ENCODE measurements at regions not wholly inside any gene's neighbourhood (a gene's known extent, or its start where the extent isn't known, plus 50 kb on each side); places are given as distances from the start of the nearest gene placed in this dataset.

DNA sequence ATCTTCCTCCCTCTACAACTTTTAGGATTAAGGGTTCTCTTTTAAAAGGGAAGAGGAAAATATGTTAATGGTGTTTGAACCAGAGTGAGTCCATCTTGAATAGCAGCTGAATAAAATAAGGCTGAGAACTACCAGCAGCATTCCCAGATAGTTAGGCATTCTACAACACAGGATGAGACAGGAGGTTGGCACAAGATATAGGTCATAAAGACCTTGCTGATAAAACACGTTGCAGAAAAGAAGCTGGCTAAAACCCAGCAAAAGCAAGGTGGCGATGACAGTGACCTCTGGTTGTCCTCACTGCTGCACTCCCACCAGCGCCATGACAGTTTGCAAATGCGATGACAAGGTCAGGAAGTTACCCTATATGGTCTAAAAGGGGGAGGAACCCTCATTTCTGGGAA is 77.8 kb downstream of the PLK2 start:
- no peak overlapping the region for H3K27ac ChIP-seq
- TF ChIP-seq, protein P1, sequence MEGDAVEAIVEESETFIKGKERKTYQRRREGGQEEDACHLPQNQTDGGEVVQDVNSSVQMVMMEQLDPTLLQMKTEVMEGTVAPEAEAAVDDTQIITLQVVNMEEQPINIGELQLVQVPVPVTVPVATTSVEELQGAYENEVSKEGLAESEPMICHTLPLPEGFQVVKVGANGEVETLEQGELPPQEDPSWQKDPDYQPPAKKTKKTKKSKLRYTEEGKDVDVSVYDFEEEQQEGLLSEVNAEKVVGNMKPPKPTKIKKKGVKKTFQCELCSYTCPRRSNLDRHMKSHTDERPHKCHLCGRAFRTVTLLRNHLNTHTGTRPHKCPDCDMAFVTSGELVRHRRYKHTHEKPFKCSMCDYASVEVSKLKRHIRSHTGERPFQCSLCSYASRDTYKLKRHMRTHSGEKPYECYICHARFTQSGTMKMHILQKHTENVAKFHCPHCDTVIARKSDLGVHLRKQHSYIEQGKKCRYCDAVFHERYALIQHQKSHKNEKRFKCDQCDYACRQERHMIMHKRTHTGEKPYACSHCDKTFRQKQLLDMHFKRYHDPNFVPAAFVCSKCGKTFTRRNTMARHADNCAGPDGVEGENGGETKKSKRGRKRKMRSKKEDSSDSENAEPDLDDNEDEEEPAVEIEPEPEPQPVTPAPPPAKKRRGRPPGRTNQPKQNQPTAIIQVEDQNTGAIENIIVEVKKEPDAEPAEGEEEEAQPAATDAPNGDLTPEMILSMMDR (IDR thresholded peaks at IDR 0.05): no peak
- TF ChIP-seq ZFX (IDR thresholded peaks at IDR 0.05; ENCODE audit: borderline replicate concordance): no peak

DNA sequence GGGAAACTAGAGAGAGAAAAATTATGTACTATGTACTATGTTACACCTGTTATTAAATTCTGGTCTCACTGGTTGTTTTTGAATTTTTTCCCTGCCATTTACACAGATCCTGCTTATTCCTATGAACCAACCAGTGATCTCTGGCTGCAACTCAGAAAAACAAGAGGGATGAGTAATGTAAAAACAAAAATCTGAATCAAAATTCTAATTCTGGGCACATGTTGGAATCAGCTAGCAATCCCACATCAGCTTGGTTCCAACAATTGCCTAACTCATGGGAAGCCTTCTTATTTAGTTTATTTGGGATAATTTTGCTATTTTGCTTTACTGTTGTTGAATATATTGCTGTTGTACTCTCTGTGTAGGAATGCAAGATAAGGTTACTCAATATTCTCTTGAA is 78.3 kb downstream of the PLK2 start:
- TF ChIP-seq ZFX (IDR thresholded peaks at IDR 0.05; ENCODE audit: borderline replicate concordance): no peak
- TF ChIP-seq, protein P1 (IDR thresholded peaks at IDR 0.05): no peak

DNA sequence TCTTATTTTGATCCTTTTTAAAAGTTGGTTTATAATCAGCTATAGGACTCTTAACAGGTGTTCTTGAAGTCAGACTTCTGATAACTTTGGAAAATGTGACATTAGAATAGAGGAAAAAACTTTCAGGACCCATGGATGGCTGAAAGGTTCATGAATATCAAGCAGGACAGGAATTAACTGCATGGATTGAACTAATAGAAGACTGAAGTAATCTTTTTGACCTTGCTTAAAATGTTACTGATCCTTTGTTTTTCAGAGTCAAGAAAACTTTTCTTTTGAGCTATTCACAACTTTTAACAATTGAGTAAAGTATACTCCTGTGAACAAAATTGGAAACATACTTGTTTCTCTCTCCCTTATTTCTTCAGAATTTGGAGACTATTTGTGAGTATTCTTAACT is 79.2 kb downstream of the PLK2 start:
- no peak overlapping the region for H3K27ac ChIP-seq
- TF ChIP-seq, protein P1 (IDR thresholded peaks at IDR 0.05): no peak
- TF ChIP-seq ZFX (IDR thresholded peaks at IDR 0.05; ENCODE audit: borderline replicate concordance): no peak

More for the DNA sequence above, 78.3 kb downstream of the PLK2 start:
- no peak overlapping the region for H3K27ac ChIP-seq

DNA sequence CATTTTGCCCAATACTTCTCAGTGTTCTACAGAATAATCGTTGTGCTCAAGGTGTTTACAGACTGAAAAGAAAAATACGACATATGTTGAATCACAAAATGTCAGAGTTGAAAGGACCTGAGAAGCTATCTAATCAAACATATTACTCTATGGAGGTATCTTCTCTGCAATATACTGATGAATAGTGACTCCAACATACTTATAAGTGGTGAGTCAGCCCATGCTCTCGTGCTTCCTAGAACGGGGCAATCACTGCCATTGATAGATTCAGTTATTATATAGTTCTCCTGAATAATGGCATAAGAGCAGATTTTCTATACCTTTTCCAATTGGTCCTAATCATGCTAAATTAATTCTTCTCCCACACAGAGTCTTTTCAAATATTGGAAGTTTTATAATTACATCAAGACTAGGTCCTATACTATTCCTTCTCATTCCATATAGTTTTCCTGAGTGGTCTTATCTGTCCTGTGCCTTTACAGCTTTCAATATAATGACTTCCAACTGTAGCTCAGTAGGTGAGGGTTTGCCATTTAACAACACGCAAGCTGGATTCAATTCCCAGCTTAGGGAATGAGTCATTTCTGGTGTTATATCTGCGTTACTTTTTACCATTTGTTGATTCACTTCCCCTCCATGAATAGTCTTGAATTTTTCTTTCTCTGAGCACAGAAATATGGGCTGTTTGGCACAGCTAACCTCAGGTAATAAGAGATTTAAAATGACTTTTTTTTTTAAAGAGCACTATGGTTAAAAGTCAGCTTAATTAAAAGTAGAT is 81.1 kb downstream of the PLK2 start:
- TF ChIP-seq, protein P1 (IDR thresholded peaks at IDR 0.05): no peak
- TF ChIP-seq ZFX (IDR thresholded peaks at IDR 0.05; ENCODE audit: borderline replicate concordance): no peak
- no peak overlapping the region for H3K27ac ChIP-seq

DNA sequence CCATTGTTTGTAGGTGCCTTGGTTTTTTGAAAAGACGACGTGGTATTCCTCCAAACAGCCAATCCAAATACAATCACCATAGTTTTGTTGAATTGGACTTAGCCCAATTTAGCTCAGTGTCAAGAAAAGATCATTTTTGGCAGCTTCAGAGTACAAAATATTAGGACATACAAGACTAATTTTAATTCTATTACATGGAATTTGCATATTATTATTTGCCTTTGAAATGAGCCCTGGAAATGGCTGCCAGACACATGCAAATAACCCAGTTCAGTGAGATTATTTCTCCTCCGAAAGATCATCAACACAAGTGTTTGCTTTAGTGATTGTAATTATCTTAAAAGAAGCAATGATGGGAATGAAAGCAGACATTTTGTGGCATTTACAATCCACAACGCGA is 89.3 kb downstream of the PLK2 start:
- no peak overlapping the region for H3K27ac ChIP-seq
- TF ChIP-seq, protein P1 (IDR thresholded peaks at IDR 0.05): no peak
- no peak for TF ChIP-seq ZFX (IDR thresholded peaks at IDR 0.05; ENCODE audit: borderline replicate concordance)

DNA sequence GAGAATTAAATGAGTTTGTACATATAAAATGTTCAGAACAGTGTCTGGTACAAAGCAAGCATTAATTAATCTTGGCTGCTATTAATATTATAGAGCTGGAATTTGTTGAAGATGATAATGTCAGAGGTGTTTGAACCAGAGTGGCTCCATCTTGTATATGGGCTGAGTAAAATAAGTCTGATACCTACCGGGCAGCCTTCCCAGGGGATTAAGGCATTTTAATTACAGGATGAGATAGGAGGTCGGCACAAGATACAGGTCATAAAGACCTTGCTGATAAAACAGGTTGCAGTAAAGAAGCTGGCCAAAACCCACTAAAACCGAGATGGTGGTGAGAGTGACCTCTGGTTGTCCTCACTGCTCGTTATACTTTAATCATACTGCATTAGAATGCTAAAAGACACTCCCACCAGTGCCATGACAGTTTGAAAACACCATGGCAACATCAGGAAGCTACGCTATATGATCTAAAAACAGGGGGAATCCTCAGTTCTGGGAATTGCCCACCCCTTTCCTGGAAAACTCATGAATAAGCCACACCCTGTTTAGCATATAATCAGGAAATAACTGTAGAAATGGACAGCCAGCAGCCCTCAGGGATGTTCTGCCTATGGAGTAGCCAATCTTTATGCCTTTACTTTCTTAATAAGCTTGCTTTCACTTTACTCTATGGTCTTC is 90.2 kb downstream of the PLK2 start:
- H3K27ac ChIP-seq: no peak overlapping the region
- TF ChIP-seq ZFX (IDR thresholded peaks at IDR 0.05; ENCODE audit: borderline replicate concordance): no peak
- TF ChIP-seq, protein P1 (IDR thresholded peaks at IDR 0.05): no peak

DNA sequence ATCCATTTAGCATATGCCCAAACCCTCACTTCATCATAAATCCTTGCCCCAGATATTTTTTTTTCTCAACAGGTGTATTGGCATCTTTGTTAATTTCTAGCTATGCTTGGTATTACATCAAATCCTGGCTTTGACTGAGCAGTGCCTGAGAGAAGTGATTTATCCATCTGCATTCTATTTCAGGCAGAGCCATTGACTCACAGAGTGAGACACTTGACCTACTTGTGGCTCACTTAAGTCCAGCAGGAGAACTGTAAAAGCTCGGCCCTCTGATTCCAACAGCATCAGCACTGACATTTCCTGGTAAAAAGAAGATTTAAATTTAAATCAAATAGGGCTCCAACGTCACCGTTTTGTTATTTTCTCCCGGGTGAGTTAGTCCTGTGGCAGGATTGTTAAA is 93.4 kb downstream of the PLK2 start:
- no peak overlapping the region for H3K27ac ChIP-seq
- TF ChIP-seq, protein P1 (IDR thresholded peaks at IDR 0.05): no peak
- TF ChIP-seq ZFX (IDR thresholded peaks at IDR 0.05; ENCODE audit: borderline replicate concordance): no peak

Data from 22Rv1 (cell line).